Suppressor macrophage treated with lipopolysaccharide for 1 hour (primary cell): ENCODE measurements at regions not wholly inside any gene's neighbourhood (a gene's known extent, or its start where the extent isn't known, plus 50 kb on each side); places are given as distances from the start of the nearest gene placed in this dataset.

ENCODE experiments used
- DNase-seq, 3 donors: peaks; one replicate each; pipeline ENCODE4 v3.0.0-alpha.2; 2020 to 2022

- DNase-seq: no peak
Observed at GRCh38 chr17:36696805-36697204, 95.4 kb downstream of the MRM1 start.

GRCh38 chr17:36697903-36698530, 96.6 kb downstream of the MRM1 start:
- DNase-seq: no peak

DNA sequence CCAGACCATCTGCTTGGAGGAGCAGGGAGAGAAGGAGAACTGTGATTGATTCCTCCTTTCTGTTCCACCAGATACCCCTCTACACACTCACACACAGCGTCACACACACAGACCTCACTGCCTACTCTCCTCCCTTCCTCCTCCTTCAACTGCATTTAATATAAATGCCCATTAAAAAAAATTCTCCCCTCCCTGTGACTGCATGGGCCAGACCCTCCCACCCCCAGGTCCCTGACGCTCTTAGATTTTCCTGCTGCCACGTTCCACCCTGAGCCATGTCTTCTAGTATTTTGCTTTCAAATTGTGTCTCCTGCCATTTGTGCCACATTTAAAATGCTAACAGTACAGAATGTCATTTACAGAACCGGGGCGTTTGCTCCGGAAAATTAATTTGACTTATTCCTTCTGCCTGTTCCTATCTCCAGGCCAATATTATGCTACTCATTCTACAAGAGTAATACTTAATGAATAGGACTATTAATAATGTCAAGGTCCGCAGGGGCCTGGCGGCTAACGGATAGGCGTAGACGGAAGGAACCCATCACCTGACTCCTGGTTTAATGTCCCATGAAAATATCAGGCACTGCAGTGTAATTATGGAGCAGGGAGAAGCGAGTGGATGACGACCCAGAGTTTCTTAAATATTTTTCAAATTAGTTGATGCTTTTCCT, 100.2 kb downstream of the MRM1 start:
- DNase-seq: no peak

- DNase-seq: no peak
Observed at GRCh38 chr17:36702636-36703035, 101.3 kb downstream of the MRM1 start.

DNA sequence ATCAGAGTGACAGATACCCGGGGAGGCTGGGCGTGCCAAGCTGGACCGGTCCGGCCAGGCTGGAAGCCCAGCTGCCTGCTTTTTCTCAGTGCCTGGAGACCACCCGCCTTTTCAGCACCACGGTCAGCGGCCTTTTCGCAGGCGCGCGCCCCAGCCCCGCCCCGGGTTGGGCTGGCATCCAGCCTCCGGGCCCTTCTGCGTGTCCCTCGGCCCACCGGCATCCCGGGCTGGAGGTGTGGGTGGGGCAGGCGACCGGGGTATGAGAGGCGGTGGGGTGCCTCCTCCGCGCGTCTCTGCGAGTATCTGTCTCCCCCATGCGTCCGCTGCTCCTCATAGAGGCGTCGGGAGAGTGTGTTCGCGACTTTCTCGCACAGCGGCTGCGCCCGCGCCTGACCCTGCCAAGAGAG, 102.5 kb downstream of the MRM1 start:
- peak in 2 of 3 donors; percentile 59 to 78 for DNase-seq

- no peak for DNase-seq
Observed at GRCh38 chr17:36705283-36705795, 104.0 kb downstream of the MRM1 start.

DNA sequence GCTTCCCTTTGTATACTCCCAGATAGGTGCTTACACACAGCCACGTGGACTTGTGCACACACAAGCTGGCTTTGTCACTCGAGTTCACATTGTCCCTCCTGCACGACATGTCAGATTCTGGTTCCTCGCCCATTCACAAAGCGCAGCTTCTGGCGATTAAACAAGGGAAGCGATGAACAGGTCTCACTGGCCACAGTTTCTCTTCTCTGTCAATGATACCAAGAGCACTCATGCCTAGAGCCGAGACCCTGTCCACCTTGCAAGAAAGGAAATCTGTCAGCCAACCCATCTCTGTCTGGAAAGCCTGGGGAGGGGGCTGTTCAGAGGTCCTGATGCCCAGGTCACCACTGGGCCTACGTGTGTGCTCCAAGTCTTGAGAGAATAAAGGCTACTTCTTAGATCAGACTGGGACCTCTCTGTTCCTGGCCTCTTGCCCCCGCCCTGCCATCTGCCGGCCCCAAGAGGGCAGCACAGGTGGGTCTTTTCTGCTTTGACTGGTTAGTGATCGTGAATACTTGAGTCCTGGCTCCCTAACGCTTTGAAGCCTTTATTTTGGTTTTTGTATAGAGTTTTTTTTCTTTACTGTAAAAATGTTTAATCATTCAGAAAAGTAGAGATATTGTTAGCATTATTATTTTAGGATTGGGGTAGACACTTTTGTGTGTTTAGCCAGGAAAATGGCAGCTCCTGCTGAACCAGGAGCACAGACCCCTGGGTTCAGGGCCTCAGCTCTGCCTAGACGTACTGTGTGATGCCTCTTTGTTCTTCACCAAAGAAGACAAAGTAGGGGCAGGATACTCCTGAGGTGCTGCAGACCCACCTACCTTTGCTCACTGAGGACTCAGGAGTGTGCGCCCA, 104.7 kb downstream of the MRM1 start:
- DNase-seq: peak; percentile 45 to 69 (median 58)

DNA sequence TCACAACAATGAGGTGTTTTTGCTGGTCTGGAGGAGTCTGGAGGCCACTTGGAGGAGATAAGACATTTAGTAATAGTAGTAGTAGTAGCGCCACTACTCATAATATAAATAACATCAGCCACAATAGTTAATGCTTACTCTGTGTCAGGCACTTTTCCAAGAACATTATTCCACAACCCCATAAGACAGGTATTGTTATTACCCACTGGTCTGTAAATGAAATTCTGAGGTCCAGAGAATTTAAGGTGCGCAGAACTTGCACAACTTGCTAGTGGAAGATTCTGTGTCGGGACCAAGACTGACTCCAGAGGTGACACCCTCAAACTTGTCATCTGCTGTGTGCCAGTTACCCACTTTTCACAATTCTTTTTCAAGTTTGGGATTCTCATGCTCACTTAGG, 106.5 kb downstream of the MRM1 start:
- no peak for DNase-seq

DNA sequence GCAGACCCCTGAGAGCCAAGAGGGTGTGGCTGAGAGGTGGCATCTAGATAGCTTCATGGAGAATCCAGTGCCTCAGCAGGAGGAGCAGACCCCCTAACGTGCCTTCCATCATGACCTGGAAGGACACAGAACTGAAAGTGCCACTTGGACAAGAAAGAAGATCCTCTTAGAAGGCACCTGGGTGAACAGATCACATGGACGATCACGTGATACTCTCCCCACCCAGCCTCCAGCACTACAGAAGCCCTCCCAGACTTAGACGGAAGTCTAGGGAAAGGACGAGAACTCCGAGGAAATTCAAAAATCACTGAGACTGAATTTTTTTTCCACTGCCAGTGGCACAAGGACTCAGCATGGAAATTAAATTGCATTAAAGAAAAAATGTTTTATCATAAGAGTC, 113.4 kb downstream of the MRM1 start:
- no peak for DNase-seq

GRCh38 chr17:36715951-36716350, 114.6 kb downstream of the MRM1 start:
- DNase-seq: no peak

DNA sequence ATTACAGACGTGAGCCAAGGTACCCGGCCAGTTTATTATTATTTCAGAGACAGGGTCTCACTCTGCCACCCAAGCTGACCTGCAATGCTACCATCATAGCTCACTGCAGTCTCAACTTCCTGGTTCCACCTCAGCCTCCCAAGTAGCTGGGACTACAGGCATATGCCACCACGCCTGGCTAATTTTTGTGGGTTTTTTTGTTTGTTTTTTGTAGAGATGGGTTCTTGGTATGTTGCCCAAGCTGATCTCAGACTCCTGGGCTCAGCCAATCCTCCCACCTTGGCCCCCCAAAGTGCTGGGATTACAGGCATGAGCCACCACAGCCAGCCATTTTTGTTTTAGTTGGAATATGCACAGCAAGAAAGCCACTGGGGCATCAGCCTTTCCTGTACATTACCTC, 115.7 kb downstream of the MRM1 start:
- DNase-seq: no peak

- no peak for DNase-seq
Observed at GRCh38 chr17:36720131-36720530, 118.7 kb downstream of the MRM1 start.

DNA sequence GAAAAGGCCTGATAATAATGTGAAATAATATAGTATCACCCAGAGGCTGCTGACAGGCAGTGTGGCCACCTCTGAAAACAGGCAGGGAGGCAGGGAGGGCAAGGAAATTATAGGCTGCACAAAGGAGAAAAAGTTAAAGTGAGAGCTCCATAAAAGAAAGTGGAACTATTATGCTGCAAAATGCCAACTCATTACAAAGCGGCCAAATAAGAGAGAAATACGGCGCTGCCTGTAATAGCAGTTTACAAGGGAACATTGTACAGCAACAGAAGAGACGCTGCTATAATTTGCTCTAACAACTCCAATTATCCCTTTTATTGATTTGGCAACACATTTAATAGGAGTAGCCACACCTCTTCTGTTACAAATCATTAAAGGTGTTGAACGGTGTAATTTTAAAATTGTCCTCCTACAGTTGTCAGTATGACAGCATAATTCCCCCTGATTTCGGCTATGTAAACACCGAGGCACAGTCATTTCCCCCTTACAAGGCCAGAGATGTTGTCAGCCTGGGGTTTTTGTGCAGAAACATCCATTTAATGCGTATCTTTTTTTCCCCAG, 120.3 kb downstream of the MRM1 start:
- DNase-seq: peak; percentile 67 to 72 (median 72)

GRCh38 chr17:36722121-36722902, 120.9 kb downstream of the MRM1 start:
- peak in 2 of 3 donors; percentile 24 to 56 for DNase-seq

- DNase-seq: no peak
Observed at GRCh38 chr17:36722903-36723263, 121.5 kb downstream of the MRM1 start.

DNA sequence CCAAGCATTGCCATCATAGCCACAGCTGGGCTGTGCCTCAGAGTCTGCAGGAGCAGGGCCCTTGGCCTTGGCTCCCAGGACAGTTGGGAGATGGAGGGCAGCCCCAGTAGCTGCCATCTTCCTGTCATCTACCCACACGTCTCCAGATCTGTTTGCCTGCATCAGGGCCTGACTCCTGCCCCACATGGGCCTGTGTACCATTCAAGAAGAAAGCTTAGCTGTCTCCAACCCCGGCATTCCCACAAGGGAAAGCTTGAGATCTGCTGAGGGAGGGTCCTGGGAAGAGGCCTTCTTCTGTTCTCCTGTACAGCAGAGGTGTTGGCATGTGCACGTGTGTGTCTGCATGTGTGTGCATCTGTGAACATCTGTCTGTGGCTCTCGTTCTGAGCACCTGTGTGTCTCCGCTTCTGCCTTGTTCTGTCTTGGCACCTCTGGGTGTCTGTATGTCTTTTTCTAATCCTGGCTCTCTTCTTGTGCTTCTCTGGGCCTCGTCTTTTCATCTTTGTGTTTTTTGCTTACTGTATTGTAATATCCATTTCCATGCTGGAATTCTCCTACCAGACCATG, 122.2 kb downstream of the MRM1 start:
- DNase-seq: no peak

DNA sequence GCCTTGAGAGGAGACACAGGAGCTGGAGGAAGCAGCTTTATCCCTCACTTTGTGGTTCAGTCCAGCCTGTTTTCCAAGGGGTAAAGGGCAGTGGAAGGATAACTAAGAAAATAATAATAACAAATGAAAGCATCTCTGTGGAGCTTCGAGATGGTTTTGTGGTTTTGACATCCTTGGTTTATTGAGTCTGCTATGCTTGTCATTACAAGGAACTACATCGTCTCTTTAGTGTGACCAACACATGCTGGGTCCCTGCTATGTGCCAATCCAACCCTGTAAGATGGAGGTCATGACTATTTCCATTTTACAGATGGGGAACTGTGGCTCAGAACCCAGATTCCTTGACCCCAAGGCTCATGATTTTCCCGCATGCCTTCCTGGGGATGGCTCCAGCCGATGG, 124.8 kb downstream of the MRM1 start:
- no peak for DNase-seq

DNA sequence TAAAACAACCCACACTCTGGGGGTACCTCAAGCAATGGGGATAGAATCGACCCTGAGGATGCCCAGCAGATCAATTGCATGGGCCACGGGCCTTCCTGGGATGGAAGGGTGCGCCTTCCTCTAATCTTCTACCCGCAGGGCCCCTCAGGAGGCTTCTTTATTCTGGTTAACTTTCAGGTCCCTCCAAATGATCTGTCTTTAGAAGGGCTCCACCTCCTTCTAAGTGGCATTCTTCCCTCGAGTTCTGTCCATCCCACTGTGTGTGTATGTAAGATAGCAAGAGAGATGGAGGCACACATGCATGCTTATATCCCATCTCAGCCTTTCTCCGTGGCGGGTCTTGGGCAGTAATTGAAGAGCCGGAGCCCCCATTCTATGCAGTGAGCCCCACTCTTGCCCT, 125.7 kb downstream of the MRM1 start:
- no peak for DNase-seq

- DNase-seq: no peak
Observed at GRCh38 chr17:36727577-36727976, 126.2 kb downstream of the MRM1 start.

DNA sequence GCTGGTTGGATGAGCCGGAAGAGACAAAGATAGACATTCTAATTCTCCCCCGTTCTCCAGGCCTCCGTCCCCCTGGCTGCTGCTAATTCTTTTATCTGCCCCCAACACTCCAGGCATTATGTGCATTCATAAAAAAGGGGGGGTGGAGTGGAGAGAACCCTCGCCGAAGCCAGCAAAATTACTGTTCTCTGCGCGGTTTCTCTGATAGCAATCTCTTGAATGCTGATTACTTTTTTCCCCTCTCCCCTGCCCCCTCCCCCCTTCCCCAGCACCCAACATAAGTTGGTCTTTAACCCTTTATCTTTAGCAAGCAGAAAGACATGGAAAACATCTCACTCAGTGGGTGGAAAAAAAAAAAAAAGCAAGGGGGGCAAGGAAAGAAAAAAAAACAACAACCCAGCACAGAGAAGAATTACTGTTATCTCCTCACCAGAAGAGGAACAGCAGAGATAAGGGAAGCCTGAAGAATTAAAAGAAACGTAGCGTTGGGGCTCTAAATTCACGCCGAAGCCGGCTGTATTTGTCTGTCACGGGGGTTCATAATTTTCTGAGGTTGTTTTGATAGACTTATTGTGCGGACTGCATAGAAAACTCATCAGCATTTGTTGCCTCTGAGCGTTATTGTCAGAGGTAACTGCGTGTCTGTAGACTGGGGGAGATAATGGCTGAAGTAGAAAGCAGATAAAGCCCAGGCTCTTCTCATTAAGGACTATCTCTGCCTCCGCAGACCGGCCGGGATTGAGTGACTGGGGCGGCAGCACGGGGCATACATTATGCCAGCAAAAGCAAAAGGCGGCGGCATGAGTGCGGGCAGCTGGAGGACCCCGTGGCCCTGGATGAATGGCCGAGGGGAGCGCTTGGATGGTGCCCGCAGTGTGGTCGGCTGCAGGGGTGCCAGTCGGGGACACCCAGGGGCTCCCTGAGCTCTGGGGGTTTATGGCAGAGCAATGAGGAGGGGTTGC, 126.9 kb downstream of the MRM1 start:
- DNase-seq: no peak
